SK-N-DZ (cell line): ENCODE measurements at regions not wholly inside any gene's neighbourhood (a gene's known extent, or its start where the extent isn't known, plus 50 kb on each side); places are given as distances from the start of the nearest gene placed in this dataset.
"Not testable (repeated sequence)": the region's sequence is repeated elsewhere in the genome, so short reads cannot be mapped to it uniquely, and the experiment has no call there.

Experiments
- DNase-seq: peaks from one replicate; pipeline ENCODE4 v3.0.0-alpha.2; 2015; ENCODE audit warnings: low spot score

GRCh38 chr16:77488652-77489051 is 53.8 kb upstream of the ADAMTS18 start:
- no peak for DNase-seq

- DNase-seq, result no peak
These were observed 56.3 kb upstream of the ADAMTS18 start for GRCh38 chr16:77491091-77491490.

GRCh38 chr16:77496934-77497333 is 62.1 kb upstream of the ADAMTS18 start:
- no peak for DNase-seq

GRCh38 chr16:77499373-77500285 is 64.8 kb upstream of the ADAMTS18 start:
- no peak for DNase-seq

- no peak for DNase-seq
These were observed 65.4 kb upstream of the ADAMTS18 start for GRCh38 chr16:77500286-77500598.

GRCh38 chr16:77500934-77501664 is 66.3 kb upstream of the ADAMTS18 start:
- no peak for DNase-seq

GRCh38 chr16:77502448-77502847 is 67.6 kb upstream of the ADAMTS18 start:
- DNase-seq, result no peak

GRCh38 chr16:77506492-77506891 is 71.7 kb upstream of the ADAMTS18 start:
- DNase-seq, result not testable (repeated sequence)

- DNase-seq, result no peak
These were observed 74.2 kb upstream of the ADAMTS18 start for GRCh38 chr16:77509051-77509450.

GRCh38 chr16:77509796-77510195 is 75.0 kb upstream of the ADAMTS18 start:
- no peak for DNase-seq

- DNase-seq, result no peak
These were observed 76.2 kb upstream of the ADAMTS18 start for GRCh38 chr16:77511053-77511452.

GRCh38 chr16:77514500-77515220 is 79.8 kb upstream of the ADAMTS18 start:
- no peak for DNase-seq

- DNase-seq, result not testable (repeated sequence)
These were observed 90.4 kb upstream of the ADAMTS18 start for GRCh38 chr16:77525226-77525625.

- no peak for DNase-seq
These were observed 96.9 kb upstream of the ADAMTS18 start for GRCh38 chr16:77531752-77532151.

- DNase-seq, result no peak
These were observed 102.0 kb upstream of the ADAMTS18 start for GRCh38 chr16:77536809-77537208.

- no peak for DNase-seq
These were observed 104.7 kb upstream of the ADAMTS18 start for GRCh38 chr16:77539421-77540034.

- no peak for DNase-seq
These were observed 105.8 kb upstream of the ADAMTS18 start for GRCh38 chr16:77540646-77541045.

- DNase-seq, result no peak
These were observed 106.3 kb upstream of the ADAMTS18 start for GRCh38 chr16:77541165-77541564.

- DNase-seq, result no peak
These were observed 113.3 kb upstream of the ADAMTS18 start for GRCh38 chr16:77548151-77548550.

GRCh38 chr16:77548766-77549165 is 113.9 kb upstream of the ADAMTS18 start:
- DNase-seq, result no peak

GRCh38 chr16:77549876-77550275 is 115.0 kb upstream of the ADAMTS18 start:
- no peak for DNase-seq

GRCh38 chr16:77551357-77551756 is 116.5 kb upstream of the ADAMTS18 start:
- no peak for DNase-seq
